GM18502 (cell line): ENCODE measurements at regions not wholly inside any gene's neighbourhood (a gene's known extent, or its start where the extent isn't known, plus 50 kb on each side); places are given as distances from the start of the nearest gene placed in this dataset.
"Not testable (repeated sequence)": the region's sequence is repeated elsewhere in the genome, so short reads cannot be mapped to it uniquely, and the experiment has no call there.

ENCODE experiments used
- ATAC-seq: cut with Tn5 transposase; IDR thresholded peaks from one replicate; pipeline ENCODE4 v1.9.1; 2021; ENCODE audit warnings: mild to moderate bottlenecking; ENCODE audit not compliant: unreplicated experiment, poor library complexity

GRCh38 chr4:128690011-128690410, 119.5 kb upstream of the JADE1 start:
- ATAC-seq, result no peak

GRCh38 chr4:128688846-128689437, 120.6 kb upstream of the JADE1 start:
- no peak for ATAC-seq

GRCh38 chr4:128688033-128688721, 121.3 kb upstream of the JADE1 start:
- no peak for ATAC-seq

- ATAC-seq, result no peak
These were observed 122.7 kb upstream of the JADE1 start for GRCh38 chr4:128686810-128687209.

GRCh38 chr4:128686032-128686465, 123.5 kb upstream of the JADE1 start:
- ATAC-seq, result no peak

GRCh38 chr4:128684016-128684415, 125.5 kb upstream of the JADE1 start:
- no peak for ATAC-seq

GRCh38 chr4:128682942-128683666, 126.4 kb upstream of the JADE1 start:
- ATAC-seq, result no peak

- no peak for ATAC-seq
These were observed 133.4 kb upstream of the JADE1 start for GRCh38 chr4:128676095-128676494.

GRCh38 chr4:128675083-128675482, 134.4 kb upstream of the JADE1 start:
- peak; percentile 96 for ATAC-seq

- ATAC-seq, result not testable (repeated sequence)
These were observed 136.3 kb upstream of the JADE1 start for GRCh38 chr4:128673159-128673558.

- ATAC-seq, result not testable (repeated sequence)
These were observed 136.9 kb upstream of the JADE1 start for GRCh38 chr4:128672596-128672995.

- no peak for ATAC-seq
These were observed 139.0 kb upstream of the JADE1 start for GRCh38 chr4:128670513-128670912.

GRCh38 chr4:128668566-128668965, 140.9 kb upstream of the JADE1 start:
- no peak for ATAC-seq

GRCh38 chr4:128665514-128665913, 144.0 kb upstream of the JADE1 start:
- ATAC-seq, result no peak

GRCh38 chr4:128663325-128663724, 146.2 kb upstream of the JADE1 start:
- ATAC-seq, result peak; percentile 93

GRCh38 chr4:128661479-128661878, 148.0 kb upstream of the JADE1 start:
- ATAC-seq, result no peak

GRCh38 chr4:128660361-128661215, 148.9 kb upstream of the JADE1 start:
- no peak for ATAC-seq

GRCh38 chr4:128658214-128658631, 151.3 kb upstream of the JADE1 start:
- ATAC-seq, result no peak

- ATAC-seq, result no peak
These were observed 151.9 kb upstream of the JADE1 start for GRCh38 chr4:128657638-128658037.

- ATAC-seq, result no peak
These were observed 155.0 kb upstream of the JADE1 start for GRCh38 chr4:128654465-128654864.
